WTC11 (cell line): ENCODE measurements at regions not wholly inside any gene's neighbourhood (a gene's known extent, or its start where the extent isn't known, plus 50 kb on each side); places are given as distances from the start of the nearest gene placed in this dataset.
A peak's percentile ranks its signal among the peaks of the same experiment; 100 is the strongest.

Experiments used
- ATAC-seq: fragments of 200-7000 bp; cut with Tn5 transposase; 2 replicates; pipeline ENCODE4 v1.10.0; 2021; ENCODE audit warnings: mild to moderate bottlenecking, moderate library complexity
- CTCF ChIA-PET: fragments of 300-600 bp; sonication (Branson Sonifier 250); formaldehyde crosslinking; loops from one replicate; lab custom pipeline; 2021; ENCODE audit warnings: antibody characterized with exemption; lab: Charles Lee
- POLR2A ChIA-PET: fragments of 350-600 bp; sonication (Branson Sonifier 250); formaldehyde crosslinking; loops from one replicate; lab custom pipeline; 2021; ENCODE audit warnings: antibody characterized with exemption; lab: Charles Lee
- DNase-seq: peaks from one replicate; pipeline ENCODE4 v3.0.0; 2021; ENCODE audit warnings: low spot score
- H3K27ac Mint-ChIP-seq: 2 replicates; pipeline ENCODE4 v1.8.0; 2021; ENCODE audit warnings: mixed read lengths
- H3K27me3 Mint-ChIP-seq: 2 replicates; pipeline ENCODE4 v1.8.0; 2021; ENCODE audit warnings: low read depth, mild to moderate bottlenecking, moderate library complexity, mixed read lengths
- H3K36me3 Mint-ChIP-seq: 2 replicates; pipeline ENCODE4 v1.8.0; 2021; ENCODE audit warnings: mixed read lengths
- H3K4me1 Mint-ChIP-seq: 2 replicates; pipeline ENCODE4 v1.8.0; 2022; ENCODE audit warnings: mixed read lengths
- H3K4me3 Mint-ChIP-seq: 2 replicates; pipeline ENCODE4 v1.8.0; 2021; ENCODE audit warnings: mild to moderate bottlenecking, moderate library complexity, mixed read lengths
- H3K9me3 Mint-ChIP-seq: 2 replicates; pipeline ENCODE4 v1.8.0; 2021; ENCODE audit warnings: mixed read lengths
- E2F1 ChIP-seq: sonication (generic); formaldehyde crosslinking; IDR thresholded peaks from 2 replicates; pipeline ENCODE4 v1.8.0; 2022; ENCODE audit warnings: mild to moderate bottlenecking, missing genetic modification reagents
- FOXP1 ChIP-seq: sonication (generic); formaldehyde crosslinking; IDR thresholded peaks from 2 replicates; pipeline ENCODE4 v1.8.0; 2022; ENCODE audit warnings: missing genetic modification reagents, mild to moderate bottlenecking, moderate library complexity, borderline replicate concordance
- GTF2I ChIP-seq: fragments of 250-450 bp; sonication (Bioruptor Pico); conservative IDR thresholded peaks from 2 replicates; pipeline ENCODE4 v1.4.0; 2021; ENCODE audit warnings: mild to moderate bottlenecking
- NFATC4 ChIP-seq: fragments of 250-450 bp; sonication (Bioruptor Pico); IDR thresholded peaks from 2 replicates; pipeline ENCODE4 v1.9.0; 2021; ENCODE audit warnings: mild to moderate bottlenecking
- NFE2L1 ChIP-seq: sonication (generic); formaldehyde crosslinking; IDR thresholded peaks from 2 replicates; pipeline ENCODE4 v1.8.1; 2023; ENCODE audit warnings: missing genetic modification reagents
- NR1H2 ChIP-seq: sonication (generic); formaldehyde crosslinking; IDR thresholded peaks from 2 replicates; pipeline ENCODE4 v1.9.0; 2021; ENCODE audit warnings: mild to moderate bottlenecking, moderate library complexity, missing genetic modification reagents
- SMAD4 ChIP-seq: sonication (generic); formaldehyde crosslinking; IDR thresholded peaks from 2 replicates; pipeline ENCODE4 v1.8.0; 2022; ENCODE audit warnings: mild to moderate bottlenecking, missing genetic modification reagents
- SOX15 ChIP-seq: fragments of 250-450 bp; sonication (Bioruptor Pico); IDR thresholded peaks from 2 replicates; pipeline ENCODE4 v1.9.0; 2021; ENCODE audit warnings: mild to moderate bottlenecking
- TEAD1 ChIP-seq: sonication (generic); formaldehyde crosslinking; IDR thresholded peaks from 2 replicates; pipeline ENCODE4 v1.8.0; 2022; ENCODE audit warnings: mild to moderate bottlenecking, missing genetic modification reagents
- TEAD4 ChIP-seq: sonication (generic); formaldehyde crosslinking; IDR thresholded peaks from 2 replicates; pipeline ENCODE4 v1.8.0; 2022; ENCODE audit warnings: mild to moderate bottlenecking, missing genetic modification reagents
- TP53 ChIP-seq: sonication (generic); formaldehyde crosslinking; IDR thresholded peaks from 2 replicates; pipeline ENCODE4 v1.8.1; 2023; ENCODE audit warnings: mild to moderate bottlenecking, missing genetic modification reagents
- ZNF219 ChIP-seq: sonication (generic); formaldehyde crosslinking; IDR thresholded peaks from 2 replicates; pipeline ENCODE4 v1.8.0; 2023; ENCODE audit warnings: missing genetic modification reagents, mild to moderate bottlenecking, borderline replicate concordance
- ZNF232 ChIP-seq: sonication (generic); formaldehyde crosslinking; IDR thresholded peaks from 2 replicates; pipeline ENCODE4 v1.8.0; 2022; ENCODE audit warnings: mild to moderate bottlenecking, missing genetic modification reagents
- ZNF317 ChIP-seq: sonication (generic); formaldehyde crosslinking; IDR thresholded peaks from 2 replicates; pipeline ENCODE4 v1.8.1; 2023; ENCODE audit warnings: low read depth, mild to moderate bottlenecking, moderate library complexity, missing genetic modification reagents, borderline replicate concordance
- ZNF532 ChIP-seq: fragments of 250-450 bp; sonication (Bioruptor Pico); IDR thresholded peaks from 2 replicates; pipeline ENCODE4 v1.9.0; 2021; ENCODE audit warnings: mild to moderate bottlenecking, borderline replicate concordance
- TF ChIP-seq, protein P1 (sequence below): sonication (generic); formaldehyde crosslinking; IDR thresholded peaks from 2 replicates; pipeline ENCODE4 v1.8.1; 2022; ENCODE audit warnings: mild to moderate bottlenecking, moderate library complexity, missing genetic modification reagents
- TF ChIP-seq, protein P2 (sequence below): sonication (generic); formaldehyde crosslinking; IDR thresholded peaks from 2 replicates; pipeline ENCODE4 v1.8.1; 2022; ENCODE audit warnings: missing genetic modification reagents, borderline replicate concordance
- TF ChIP-seq, protein P3 (sequence below): sonication (generic); formaldehyde crosslinking; IDR thresholded peaks from 2 replicates; pipeline ENCODE4 v1.8.1; 2022; ENCODE audit warnings: low read depth, mild to moderate bottlenecking, moderate library complexity, missing genetic modification reagents, borderline replicate concordance
- TF ChIP-seq, protein P4 (sequence below): sonication (generic); formaldehyde crosslinking; IDR thresholded peaks from 2 replicates; pipeline ENCODE4 v1.8.0; 2023; ENCODE audit warnings: missing genetic modification reagents

DNA sequence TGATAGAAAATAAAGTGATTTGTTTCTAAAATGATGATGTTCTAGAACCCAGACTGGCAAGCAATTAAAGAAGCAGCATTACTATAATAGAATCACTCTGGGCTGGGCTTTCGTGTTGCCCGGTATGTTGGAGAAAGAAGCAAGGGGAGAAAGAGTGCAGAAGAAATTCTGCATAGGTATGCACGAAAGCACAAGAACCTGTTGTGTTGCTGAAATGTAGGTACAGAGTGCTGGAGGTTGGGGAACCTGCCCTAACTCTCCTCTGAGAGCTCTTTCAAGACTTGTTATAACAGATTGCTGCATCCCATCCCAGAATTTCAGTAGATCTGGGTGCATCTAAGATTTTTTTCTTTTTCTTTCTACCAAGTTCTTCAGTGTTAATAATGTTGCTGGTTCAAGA is 95.7 kb upstream of the DACH1 start:
- peaks cover 3% of the 10 kb centered on the region; the same call in 1 of the 2 replicates for H3K9me3 Mint-ChIP-seq
- CTCF ChIA-PET = no interaction called here
- ATAC-seq = peak; percentile 78
- no peak for TF ChIP-seq TP53 (CRISPR knock-in tag)
- no peak for TF ChIP-seq NR1H2 (CRISPR knock-in tag)
- TF ChIP-seq SMAD4 (CRISPR knock-in tag) = no peak
- TF ChIP-seq ZNF317 = no peak
- no peak for TF ChIP-seq ZNF232 (CRISPR knock-in tag)
- TF ChIP-seq, protein P1, sequence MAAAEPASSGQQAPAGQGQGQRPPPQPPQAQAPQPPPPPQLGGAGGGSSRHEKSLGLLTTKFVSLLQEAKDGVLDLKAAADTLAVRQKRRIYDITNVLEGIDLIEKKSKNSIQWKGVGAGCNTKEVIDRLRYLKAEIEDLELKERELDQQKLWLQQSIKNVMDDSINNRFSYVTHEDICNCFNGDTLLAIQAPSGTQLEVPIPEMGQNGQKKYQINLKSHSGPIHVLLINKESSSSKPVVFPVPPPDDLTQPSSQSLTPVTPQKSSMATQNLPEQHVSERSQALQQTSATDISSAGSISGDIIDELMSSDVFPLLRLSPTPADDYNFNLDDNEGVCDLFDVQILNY (CRISPR knock-in tag) = no peak
- no peak for TF ChIP-seq ZNF532 (CRISPR knock-in tag)
- no peak for TF ChIP-seq GTF2I (CRISPR knock-in tag)
- TF ChIP-seq, protein P2, sequence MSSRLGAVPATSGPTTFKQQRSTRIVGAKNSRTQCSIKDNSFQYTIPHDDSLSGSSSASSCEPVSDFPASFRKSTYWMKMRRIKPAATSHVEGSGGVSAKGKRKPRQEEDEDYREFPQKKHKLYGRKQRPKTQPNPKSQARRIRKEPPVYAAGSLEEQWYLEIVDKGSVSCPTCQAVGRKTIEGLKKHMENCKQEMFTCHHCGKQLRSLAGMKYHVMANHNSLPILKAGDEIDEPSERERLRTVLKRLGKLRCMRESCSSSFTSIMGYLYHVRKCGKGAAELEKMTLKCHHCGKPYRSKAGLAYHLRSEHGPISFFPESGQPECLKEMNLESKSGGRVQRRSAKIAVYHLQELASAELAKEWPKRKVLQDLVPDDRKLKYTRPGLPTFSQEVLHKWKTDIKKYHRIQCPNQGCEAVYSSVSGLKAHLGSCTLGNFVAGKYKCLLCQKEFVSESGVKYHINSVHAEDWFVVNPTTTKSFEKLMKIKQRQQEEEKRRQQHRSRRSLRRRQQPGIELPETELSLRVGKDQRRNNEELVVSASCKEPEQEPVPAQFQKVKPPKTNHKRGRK (CRISPR knock-in tag) = no peak
- TF ChIP-seq, protein P3, sequence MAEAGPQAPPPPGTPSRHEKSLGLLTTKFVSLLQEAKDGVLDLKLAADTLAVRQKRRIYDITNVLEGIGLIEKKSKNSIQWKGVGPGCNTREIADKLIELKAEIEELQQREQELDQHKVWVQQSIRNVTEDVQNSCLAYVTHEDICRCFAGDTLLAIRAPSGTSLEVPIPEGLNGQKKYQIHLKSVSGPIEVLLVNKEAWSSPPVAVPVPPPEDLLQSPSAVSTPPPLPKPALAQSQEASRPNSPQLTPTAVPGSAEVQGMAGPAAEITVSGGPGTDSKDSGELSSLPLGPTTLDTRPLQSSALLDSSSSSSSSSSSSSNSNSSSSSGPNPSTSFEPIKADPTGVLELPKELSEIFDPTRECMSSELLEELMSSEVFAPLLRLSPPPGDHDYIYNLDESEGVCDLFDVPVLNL = no peak
- TF ChIP-seq, protein P4, sequence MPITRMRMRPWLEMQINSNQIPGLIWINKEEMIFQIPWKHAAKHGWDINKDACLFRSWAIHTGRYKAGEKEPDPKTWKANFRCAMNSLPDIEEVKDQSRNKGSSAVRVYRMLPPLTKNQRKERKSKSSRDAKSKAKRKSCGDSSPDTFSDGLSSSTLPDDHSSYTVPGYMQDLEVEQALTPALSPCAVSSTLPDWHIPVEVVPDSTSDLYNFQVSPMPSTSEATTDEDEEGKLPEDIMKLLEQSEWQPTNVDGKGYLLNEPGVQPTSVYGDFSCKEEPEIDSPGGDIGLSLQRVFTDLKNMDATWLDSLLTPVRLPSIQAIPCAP (CRISPR knock-in tag) = no peak
- no peak for TF ChIP-seq SOX15
- no peak for TF ChIP-seq E2F1
- no peak for TF ChIP-seq TEAD1
- no peak for TF ChIP-seq NFATC4
- TF ChIP-seq ZNF219 (CRISPR knock-in tag) = no peak
- TF ChIP-seq NFE2L1 = no peak
- no peak for TF ChIP-seq FOXP1 (CRISPR knock-in tag)
- TF ChIP-seq TEAD4 = no peak
- POLR2A ChIA-PET = no interaction called here
- peaks cover 18% of the 10 kb centered on the region for H3K4me1 Mint-ChIP-seq
- H3K27me3 Mint-ChIP-seq = no peaks in the 10 kb centered on the region
- DNase-seq = no peak
- H3K4me3 Mint-ChIP-seq = no peak overlapping the region
- H3K27ac Mint-ChIP-seq = no peak overlapping the region
- no peaks in the 10 kb centered on the region for H3K36me3 Mint-ChIP-seq
